ENCODE measurements at regions not wholly inside any gene's neighbourhood (a gene's known extent, or its start where the extent isn't known, plus 50 kb on each side); places are given as distances from the start of the nearest gene placed in this dataset.
"Not testable (repeated sequence)": the region's sequence is repeated elsewhere in the genome, so short reads cannot be mapped to it uniquely, and the experiment has no call there.

- no peak for ATAC-seq
Measured at GRCh38 chr11:23644443-23644842, 784.2 kb upstream of the CCDC179 start.

GRCh38 chr11:23652336-23652735 is 792.1 kb upstream of the CCDC179 start:
- H3K4me3 ChIP-seq; in situ Hi-C loops (cut with MboI; ENCODE audit: low sequenced_read_pairs in 4 of 4); ATAC-seq; intact Hi-C loops (cut with DNase I; ENCODE audit: low total_unique reads); H3K27me3 ChIP-seq; H3K4me1 ChIP-seq; DNase-seq; H3K27ac ChIP-seq; H3K36me3 ChIP-seq; H3K9me3 ChIP-seq: not testable (repeated sequence)

More at GRCh38 chr11:23644443-23644842, 784.2 kb upstream of the CCDC179 start:
- H3K4me3 ChIP-seq = no peak overlapping the region
- no peaks in the 10 kb centered on the region for H3K36me3 ChIP-seq
- no peaks in the 10 kb centered on the region for H3K27me3 ChIP-seq
- no peak overlapping the region for H3K27ac ChIP-seq
- intact Hi-C loops (cut with DNase I; ENCODE audit: low total_unique reads) = no loop called here
- no peak for TF ChIP-seq POLR2A (IDR thresholded peaks at IDR 0.05)
- TF ChIP-seq CTCF (IDR thresholded peaks at IDR 0.05 in 4 of 5, conservative IDR thresholded peaks at IDR 0.05 in 1 of 5) = no peak
- H3K9me3 ChIP-seq = no peaks in the 10 kb centered on the region
- in situ Hi-C loops (cut with MboI; ENCODE audit: low sequenced_read_pairs in 4 of 4) = no loop called here
- no peak for DNase-seq
- no peaks in the 10 kb centered on the region for H3K4me1 ChIP-seq

GRCh38 chr11:23653071-23653675 is 792.9 kb upstream of the CCDC179 start:
- TF ChIP-seq POLR2A (IDR thresholded peaks at IDR 0.05) = no peak
- no peak for TF ChIP-seq CTCF (IDR thresholded peaks at IDR 0.05 in 4 of 5, conservative IDR thresholded peaks at IDR 0.05 in 1 of 5)
- DNase-seq = no peak
- Histone ChIP-seq H3K9me3 (no peaks in the 10 kb centered on the region), H3K27me3 (no peaks in the 10 kb centered on the region), H3K4me1 (no peaks in the 10 kb centered on the region), H3K4me3 (no peak overlapping the region), H3K36me3 (no peaks in the 10 kb centered on the region), H3K27ac (no peak overlapping the region)
- intact Hi-C loops (cut with DNase I; ENCODE audit: low total_unique reads) (no loop called here), in situ Hi-C loops (cut with MboI; ENCODE audit: low sequenced_read_pairs in 4 of 4) (no loop called here)
- no peak for ATAC-seq

GRCh38 chr11:23668324-23668723 is 808.0 kb upstream of the CCDC179 start:
- intact Hi-C loops (cut with DNase I; ENCODE audit: low total_unique reads) (no loop called here), in situ Hi-C loops (cut with MboI; ENCODE audit: low sequenced_read_pairs in 4 of 4) (no loop called here)
- H3K4me1 ChIP-seq = no peaks in the 10 kb centered on the region
- no peak for ATAC-seq
- H3K36me3 ChIP-seq = no peaks in the 10 kb centered on the region
- no peak overlapping the region for H3K27ac ChIP-seq
- H3K9me3 ChIP-seq = no peaks in the 10 kb centered on the region
- H3K4me3 ChIP-seq = no peak overlapping the region
- DNase-seq = no peak
- TF ChIP-seq POLR2A (IDR thresholded peaks at IDR 0.05) (no peak), CTCF (IDR thresholded peaks at IDR 0.05 in 4 of 5, conservative IDR thresholded peaks at IDR 0.05 in 1 of 5) (no peak)
- no peaks in the 10 kb centered on the region for H3K27me3 ChIP-seq

- in situ Hi-C loops (cut with MboI; ENCODE audit: low sequenced_read_pairs in 4 of 4) = no loop called here
- ATAC-seq = no peak
Measured at GRCh38 chr11:23673366-23673765, 813.1 kb upstream of the CCDC179 start.

More at GRCh38 chr11:23673366-23673765, 813.1 kb upstream of the CCDC179 start:
- H3K4me1 ChIP-seq = no peaks in the 10 kb centered on the region
- TF ChIP-seq CTCF (IDR thresholded peaks at IDR 0.05 in 4 of 5, conservative IDR thresholded peaks at IDR 0.05 in 1 of 5) = no peak
- no peak for TF ChIP-seq POLR2A (IDR thresholded peaks at IDR 0.05)
- no peaks in the 10 kb centered on the region for H3K27me3 ChIP-seq
- H3K36me3 ChIP-seq = no peaks in the 10 kb centered on the region
- no peaks in the 10 kb centered on the region for H3K9me3 ChIP-seq
- H3K27ac ChIP-seq = no peak overlapping the region
- intact Hi-C loops (cut with DNase I; ENCODE audit: low total_unique reads) = no loop called here
- DNase-seq = no peak
- H3K4me3 ChIP-seq = no peak overlapping the region
